LNCAP (cell line): ENCODE measurements at regions not wholly inside any gene's neighbourhood (a gene's known extent, or its start where the extent isn't known, plus 50 kb on each side); places are given as distances from the start of the nearest gene placed in this dataset.

Experiments
- TF ChIP-seq, protein P1 (sequence below): fragments of 450-650 bp; IDR thresholded peaks from 2 replicates; pipeline ENCODE4 v1.5.1; 2017; ENCODE audit warnings: mild to moderate bottlenecking

DNA sequence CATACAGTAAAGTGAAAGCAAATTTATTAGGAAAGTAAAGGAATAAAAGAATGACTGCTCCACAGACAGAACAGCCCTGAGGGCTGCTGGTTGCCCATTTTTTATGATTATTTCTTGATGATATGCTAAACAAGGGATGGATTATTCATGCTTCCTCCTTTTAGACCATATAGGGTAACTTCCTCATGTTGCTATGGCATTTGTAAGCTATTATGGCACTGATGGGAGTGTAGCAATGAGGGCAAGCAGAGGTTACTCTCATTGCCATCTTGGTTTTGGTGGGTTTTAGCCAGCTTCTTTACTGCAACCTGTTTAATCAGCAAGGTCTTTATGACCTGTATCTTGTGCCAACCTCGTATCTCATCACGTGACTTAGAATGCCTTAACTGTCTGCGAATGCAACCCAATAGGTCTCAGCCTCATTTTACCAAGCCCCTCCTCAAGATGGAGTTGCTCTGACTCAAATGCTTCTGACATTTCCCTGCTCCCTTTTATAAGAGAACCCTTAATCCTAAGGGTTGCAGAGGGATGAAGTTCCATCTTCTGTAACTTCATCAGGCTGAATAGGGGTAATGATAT, 280.1 kb upstream of the RGS17 start:
- TF ChIP-seq, protein P1, sequence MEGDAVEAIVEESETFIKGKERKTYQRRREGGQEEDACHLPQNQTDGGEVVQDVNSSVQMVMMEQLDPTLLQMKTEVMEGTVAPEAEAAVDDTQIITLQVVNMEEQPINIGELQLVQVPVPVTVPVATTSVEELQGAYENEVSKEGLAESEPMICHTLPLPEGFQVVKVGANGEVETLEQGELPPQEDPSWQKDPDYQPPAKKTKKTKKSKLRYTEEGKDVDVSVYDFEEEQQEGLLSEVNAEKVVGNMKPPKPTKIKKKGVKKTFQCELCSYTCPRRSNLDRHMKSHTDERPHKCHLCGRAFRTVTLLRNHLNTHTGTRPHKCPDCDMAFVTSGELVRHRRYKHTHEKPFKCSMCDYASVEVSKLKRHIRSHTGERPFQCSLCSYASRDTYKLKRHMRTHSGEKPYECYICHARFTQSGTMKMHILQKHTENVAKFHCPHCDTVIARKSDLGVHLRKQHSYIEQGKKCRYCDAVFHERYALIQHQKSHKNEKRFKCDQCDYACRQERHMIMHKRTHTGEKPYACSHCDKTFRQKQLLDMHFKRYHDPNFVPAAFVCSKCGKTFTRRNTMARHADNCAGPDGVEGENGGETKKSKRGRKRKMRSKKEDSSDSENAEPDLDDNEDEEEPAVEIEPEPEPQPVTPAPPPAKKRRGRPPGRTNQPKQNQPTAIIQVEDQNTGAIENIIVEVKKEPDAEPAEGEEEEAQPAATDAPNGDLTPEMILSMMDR = no peak

DNA sequence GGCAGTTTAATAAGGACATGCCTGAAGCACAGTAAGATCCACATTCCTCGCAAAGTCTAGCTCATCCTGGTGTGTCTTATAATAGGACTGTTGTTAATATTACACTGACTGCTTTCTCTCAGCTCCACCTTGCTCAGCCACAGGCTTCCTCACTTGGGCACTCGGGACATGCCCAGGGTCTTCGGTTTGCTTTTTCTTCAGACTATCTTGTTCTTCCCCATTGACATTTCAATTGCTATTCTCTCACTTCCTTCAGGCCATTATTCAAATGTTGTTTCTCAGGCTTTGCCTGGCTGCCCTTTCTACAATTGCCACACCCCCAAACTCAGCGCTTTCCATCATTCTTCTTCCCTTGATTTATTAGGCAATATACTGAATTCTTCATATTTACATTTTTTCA, 274.8 kb upstream of the RGS17 start:
- TF ChIP-seq, protein P1 = no peak

DNA sequence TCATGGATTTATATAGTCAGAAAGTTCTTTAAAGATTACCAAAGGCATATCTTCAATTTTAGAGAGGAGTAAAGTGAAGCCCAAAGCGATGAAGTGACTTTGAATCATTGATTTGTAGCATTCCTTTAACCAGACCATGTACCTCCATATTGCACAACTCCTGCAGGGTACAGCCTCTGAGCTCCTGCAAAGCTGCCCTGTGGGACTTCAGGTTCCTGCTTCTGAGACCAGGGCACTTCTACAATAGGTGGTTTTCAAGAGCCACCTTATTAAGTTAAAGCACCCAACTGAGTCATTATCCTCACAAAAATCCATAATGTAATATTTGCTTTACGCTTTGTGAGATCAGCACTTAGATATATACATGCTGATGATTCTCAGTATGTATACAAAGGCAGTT, 270.7 kb upstream of the RGS17 start:
- TF ChIP-seq, protein P1 = no peak

DNA sequence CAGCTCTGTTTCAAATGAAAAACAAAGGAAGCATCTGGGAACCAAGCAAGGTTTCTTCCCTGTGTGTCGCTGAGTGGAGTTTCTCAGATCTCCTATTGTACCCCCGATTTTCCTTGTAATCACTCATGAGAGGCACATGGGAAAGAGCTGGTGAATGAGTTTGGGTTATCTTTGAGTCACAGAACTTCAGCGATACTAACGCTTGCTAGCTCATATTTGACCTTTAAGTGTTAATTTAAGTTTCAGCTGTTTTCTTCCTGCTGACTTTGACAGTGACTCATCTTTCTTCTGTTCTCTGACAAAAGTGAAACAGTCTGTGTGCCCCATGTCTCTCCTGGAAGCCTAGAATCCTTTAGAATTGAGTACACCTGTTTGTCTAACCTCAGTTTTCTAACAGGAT, 261.1 kb upstream of the RGS17 start:
- TF ChIP-seq, protein P1 = no peak

DNA sequence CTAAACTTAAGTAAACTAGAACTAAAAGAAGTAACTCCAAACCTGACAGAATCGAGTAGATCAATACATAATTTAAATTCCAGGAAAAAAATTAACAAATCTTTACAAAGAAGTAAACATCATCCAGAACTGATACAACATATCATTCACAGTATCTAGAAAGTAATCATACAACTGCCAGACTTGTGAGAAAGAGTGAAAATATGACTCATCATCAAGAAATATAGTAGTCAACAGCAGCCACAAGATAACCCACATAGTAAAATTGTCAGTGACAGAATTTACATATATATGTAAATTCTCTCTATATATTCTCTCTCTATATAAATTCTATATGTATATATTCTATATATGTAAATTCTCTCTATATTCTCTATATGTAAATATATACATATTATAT, 242.8 kb upstream of the RGS17 start:
- TF ChIP-seq, protein P1 = no peak

DNA sequence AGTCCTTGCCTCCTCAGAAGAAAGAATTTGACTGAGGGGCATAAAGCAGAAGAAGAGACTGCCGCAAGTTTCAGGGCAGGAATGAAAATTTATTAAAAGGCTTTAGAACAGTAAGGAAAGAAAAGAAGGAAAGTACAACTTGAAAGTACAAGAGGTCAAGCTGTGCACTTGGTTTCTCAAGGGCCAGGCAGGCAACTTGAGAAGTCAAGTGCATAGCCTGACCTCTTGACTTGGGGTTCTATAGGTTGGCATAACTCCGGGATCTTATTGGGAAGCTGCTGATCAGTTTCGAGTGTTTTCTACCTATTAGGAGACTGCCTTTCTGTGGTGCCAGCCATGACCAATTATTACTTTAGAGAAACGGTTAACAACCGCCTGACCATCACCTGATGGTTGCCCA, 237.0 kb upstream of the RGS17 start:
- TF ChIP-seq, protein P1 = no peak

DNA sequence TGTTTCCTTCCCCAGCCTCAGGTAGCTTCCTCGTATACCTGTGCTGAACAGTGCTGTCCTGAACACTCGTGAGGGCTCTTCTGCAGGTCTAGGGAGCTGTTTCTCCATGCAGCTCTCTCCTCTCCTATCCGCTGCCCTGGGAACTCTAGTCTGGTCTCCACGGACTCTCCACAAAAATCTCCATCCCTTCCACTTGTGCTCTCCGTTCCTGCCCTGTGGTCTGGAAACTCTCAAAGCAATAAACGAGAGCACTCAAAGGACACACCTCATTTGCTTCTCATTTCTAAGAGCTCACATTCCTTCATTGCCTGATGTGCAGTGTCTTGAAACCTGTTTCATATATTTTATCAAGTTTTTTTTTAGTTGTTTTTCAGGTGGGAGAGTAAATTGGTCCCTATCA, 235.9 kb upstream of the RGS17 start:
- TF ChIP-seq, protein P1 = no peak

DNA sequence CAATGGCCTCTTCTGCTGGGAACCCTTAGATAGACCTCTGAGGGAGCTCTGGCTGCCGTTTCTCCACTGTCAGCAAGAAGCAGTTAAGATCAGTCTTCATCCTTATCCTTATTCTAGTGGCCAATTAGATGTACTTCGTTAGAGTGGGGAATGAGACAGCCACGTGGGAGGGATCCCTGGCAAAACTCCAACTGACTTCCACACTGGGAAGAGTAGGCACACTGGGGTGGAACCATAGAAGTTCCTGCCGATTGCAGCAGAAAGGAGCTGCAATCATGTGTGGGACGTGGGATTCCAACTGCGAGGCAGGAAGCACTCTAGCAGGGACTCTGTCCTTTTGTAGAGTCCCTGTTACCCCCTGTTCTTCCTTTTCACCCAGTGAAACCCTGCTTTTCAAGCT, 226.3 kb upstream of the RGS17 start:
- TF ChIP-seq, protein P1 = no peak
